ENCODE measurements at regions not wholly inside any gene's neighbourhood (a gene's known extent, or its start where the extent isn't known, plus 50 kb on each side); places are given as distances from the start of the nearest gene placed in this dataset.

DNA sequence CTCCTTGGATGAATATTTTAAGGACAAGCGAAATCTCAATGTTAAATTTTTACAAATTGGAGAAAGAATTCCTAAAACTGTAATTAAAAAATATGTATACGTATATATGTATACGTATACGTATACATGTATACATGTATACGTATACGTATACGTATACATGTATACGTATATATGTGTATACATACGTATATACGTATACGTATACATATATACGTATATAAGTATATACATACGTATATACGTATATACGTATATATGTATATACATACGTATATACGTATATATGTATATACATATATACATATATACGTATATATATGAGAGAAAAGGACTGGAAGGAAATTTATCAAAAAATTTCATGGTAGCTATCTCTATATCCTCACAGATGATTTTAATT lies 110.2 kb upstream of the ACKR3 start:
- no peak overlapping the region for H3K27ac Mint-ChIP-seq
- no peaks in the 10 kb centered on the region for H3K9me3 Mint-ChIP-seq
- no CpG with 5 or more reads among the region's 18 CpGs for WGBS (ENCODE audit: insufficient coverage)
- no peak overlapping the region for H3K4me3 Mint-ChIP-seq
- Histone ChIP-seq H3K27me3 (ENCODE audit: control insufficient read depth, insufficient read depth, low read length) (no peaks in the 10 kb centered on the region), H3K36me3 (ENCODE audit: control insufficient read depth, insufficient read depth, low read length) (no peaks in the 10 kb centered on the region), H3K4me1 (ENCODE audit: control insufficient read depth, insufficient read depth, low read length) (no peaks in the 10 kb centered on the region), H3K27ac (ENCODE audit: low read length) (no peak overlapping the region), H3K9me3 (ENCODE audit: control insufficient read depth, insufficient read depth, low read length) (no peaks in the 10 kb centered on the region), H3K4me3 (ENCODE audit: low read length) (no peak overlapping the region)
- TF ChIP-seq, protein P1, sequence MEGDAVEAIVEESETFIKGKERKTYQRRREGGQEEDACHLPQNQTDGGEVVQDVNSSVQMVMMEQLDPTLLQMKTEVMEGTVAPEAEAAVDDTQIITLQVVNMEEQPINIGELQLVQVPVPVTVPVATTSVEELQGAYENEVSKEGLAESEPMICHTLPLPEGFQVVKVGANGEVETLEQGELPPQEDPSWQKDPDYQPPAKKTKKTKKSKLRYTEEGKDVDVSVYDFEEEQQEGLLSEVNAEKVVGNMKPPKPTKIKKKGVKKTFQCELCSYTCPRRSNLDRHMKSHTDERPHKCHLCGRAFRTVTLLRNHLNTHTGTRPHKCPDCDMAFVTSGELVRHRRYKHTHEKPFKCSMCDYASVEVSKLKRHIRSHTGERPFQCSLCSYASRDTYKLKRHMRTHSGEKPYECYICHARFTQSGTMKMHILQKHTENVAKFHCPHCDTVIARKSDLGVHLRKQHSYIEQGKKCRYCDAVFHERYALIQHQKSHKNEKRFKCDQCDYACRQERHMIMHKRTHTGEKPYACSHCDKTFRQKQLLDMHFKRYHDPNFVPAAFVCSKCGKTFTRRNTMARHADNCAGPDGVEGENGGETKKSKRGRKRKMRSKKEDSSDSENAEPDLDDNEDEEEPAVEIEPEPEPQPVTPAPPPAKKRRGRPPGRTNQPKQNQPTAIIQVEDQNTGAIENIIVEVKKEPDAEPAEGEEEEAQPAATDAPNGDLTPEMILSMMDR (IDR thresholded peaks at IDR 0.05) = no peak
- DNase-seq (no peak), ATAC-seq (no peak)
- H3K36me3 Mint-ChIP-seq = no peaks in the 10 kb centered on the region
- peaks cover 11 to 20% of the 10 kb centered on the region in 2 donors for H3K27me3 Mint-ChIP-seq (ENCODE audit: low read depth in 2 of 2)
- no peaks in the 10 kb centered on the region for H3K4me1 Mint-ChIP-seq
- intact Hi-C loops (cut with micrococcal nuclease) = no loop called here

DNA sequence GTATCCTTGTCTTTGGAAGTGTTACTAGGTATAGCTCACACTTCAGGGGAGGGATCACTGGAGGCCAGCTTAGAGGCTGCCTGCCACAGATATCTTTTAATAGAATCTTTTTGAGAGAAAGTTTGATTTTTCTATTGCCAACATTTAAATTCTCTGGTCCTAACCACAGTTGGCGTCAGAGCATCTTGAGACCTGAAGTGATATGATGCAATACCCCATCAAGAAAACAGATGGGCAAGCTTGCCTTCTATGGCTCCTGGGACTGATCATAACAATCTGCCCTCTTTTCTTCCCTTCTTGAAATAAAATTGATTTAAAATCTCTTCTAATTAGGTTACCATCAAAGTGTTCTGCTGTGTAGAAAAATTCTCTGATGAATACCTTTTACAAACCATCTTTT lies 105.5 kb upstream of the ACKR3 start:
- no peak overlapping the region for H3K27ac ChIP-seq (ENCODE audit: low read length)
- Mint-ChIP-seq H3K4me3 (no peak overlapping the region), H3K27ac (no peak overlapping the region), H3K9me3 (peaks cover 0 to 2% of the 10 kb centered on the region in 2 donors), H3K36me3 (peaks cover 6% of the 10 kb centered on the region), H3K4me1 (no peaks in the 10 kb centered on the region), H3K27me3 (ENCODE audit: low read depth in 2 of 2) (peaks cover 19 to 26% of the 10 kb centered on the region in 2 donors)
- H3K4me3 ChIP-seq (ENCODE audit: low read length) = no peak overlapping the region
- intact Hi-C loops (cut with micrococcal nuclease) = no loop called here
- TF ChIP-seq, protein P1 (IDR thresholded peaks at IDR 0.05) = no peak
- no peaks in the 10 kb centered on the region for H3K36me3 ChIP-seq (ENCODE audit: control insufficient read depth, insufficient read depth, low read length)
- H3K4me1 ChIP-seq (ENCODE audit: control insufficient read depth, insufficient read depth, low read length) = no peaks in the 10 kb centered on the region
- no peak for DNase-seq
- ATAC-seq = no peak
- 92% methylated on average over 1 of the region's 1 CpG for WGBS (ENCODE audit: insufficient coverage)
- peaks cover 2% of the 10 kb centered on the region for H3K27me3 ChIP-seq (ENCODE audit: control insufficient read depth, insufficient read depth, low read length)
- H3K9me3 ChIP-seq (ENCODE audit: control insufficient read depth, insufficient read depth, low read length) = peaks cover 5% of the 10 kb centered on the region

DNA sequence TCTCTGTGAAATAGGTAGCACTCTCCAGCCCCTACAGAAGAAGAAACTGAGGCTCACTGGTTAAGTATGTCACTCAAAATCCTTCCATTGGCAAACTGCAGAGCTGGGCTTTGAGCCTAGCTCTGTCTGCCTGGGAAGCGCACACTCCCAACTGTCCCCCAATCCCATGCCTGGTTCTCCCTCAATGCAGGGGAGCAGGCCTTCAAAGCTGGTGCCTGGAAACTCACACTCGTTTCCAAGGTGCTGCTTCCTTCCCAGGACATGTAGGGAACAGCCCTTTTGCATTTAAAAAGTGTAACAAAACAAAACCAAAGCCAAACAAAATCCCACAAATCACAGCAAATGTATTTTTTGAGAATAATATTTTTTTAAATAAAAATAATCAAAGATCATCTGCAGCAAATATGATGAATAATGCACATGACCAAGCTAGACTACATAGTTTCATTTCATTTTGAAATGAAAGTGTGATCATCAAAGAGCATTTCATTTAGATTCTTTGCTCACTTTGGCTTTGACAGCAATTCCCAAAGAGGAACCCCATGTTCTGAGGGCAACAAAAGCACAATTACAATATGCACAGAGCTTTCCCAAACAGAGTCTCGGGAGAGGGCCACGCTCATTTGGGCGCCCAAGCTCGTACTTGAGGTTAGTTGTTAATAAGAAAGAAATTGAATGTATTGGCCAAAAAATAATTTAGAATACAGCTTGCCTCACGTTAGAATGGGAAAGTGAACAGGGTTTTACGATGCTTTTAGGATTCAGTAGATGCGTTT lies 96.7 kb upstream of the ACKR3 start:
- intact Hi-C loops (cut with micrococcal nuclease) = no loop called here
- Histone ChIP-seq H3K36me3 (ENCODE audit: control insufficient read depth, insufficient read depth, low read length) (no peaks in the 10 kb centered on the region), H3K27ac (ENCODE audit: low read length) (no peak overlapping the region), H3K4me3 (ENCODE audit: low read length) (no peak overlapping the region), H3K9me3 (ENCODE audit: control insufficient read depth, insufficient read depth, low read length) (no peaks in the 10 kb centered on the region), H3K4me1 (ENCODE audit: control insufficient read depth, insufficient read depth, low read length) (no peaks in the 10 kb centered on the region), H3K27me3 (ENCODE audit: control insufficient read depth, insufficient read depth, low read length) (peaks cover 8% of the 10 kb centered on the region)
- peaks cover 6 to 47% of the 10 kb centered on the region in 2 donors for H3K27me3 Mint-ChIP-seq (ENCODE audit: low read depth in 2 of 2)
- no peak overlapping the region for H3K4me3 Mint-ChIP-seq
- no peak overlapping the region for H3K27ac Mint-ChIP-seq
- no peaks in the 10 kb centered on the region for H3K36me3 Mint-ChIP-seq
- no peaks in the 10 kb centered on the region for H3K4me1 Mint-ChIP-seq
- TF ChIP-seq, protein P1 (IDR thresholded peaks at IDR 0.05) = no peak
- DNase-seq (no peak), ATAC-seq (no peak)
- 89% methylated on average over 8 of the region's 9 CpGs for WGBS (ENCODE audit: insufficient coverage)
- H3K9me3 Mint-ChIP-seq = no peaks in the 10 kb centered on the region

DNA sequence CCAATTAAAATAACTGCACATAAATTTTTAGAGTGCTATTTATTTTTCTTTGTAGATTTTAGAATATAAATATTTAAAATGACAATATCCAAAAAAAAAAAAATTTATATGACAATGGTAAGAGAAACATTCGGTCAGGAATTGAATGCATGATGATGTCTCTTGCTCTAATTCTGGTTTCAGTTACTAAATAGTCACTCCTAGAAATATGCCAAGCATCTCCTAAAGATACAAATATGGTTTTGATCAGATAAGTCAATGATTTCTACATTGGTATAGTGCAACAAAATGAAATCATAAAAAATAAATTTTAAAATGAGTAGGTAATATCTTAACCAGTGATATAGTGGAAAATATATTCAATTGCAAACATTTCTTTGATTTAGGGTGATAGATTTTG lies 95.9 kb upstream of the ACKR3 start:
- no peak overlapping the region for H3K27ac Mint-ChIP-seq
- DNase-seq (no peak), ATAC-seq (no peak)
- H3K27me3 ChIP-seq (ENCODE audit: control insufficient read depth, insufficient read depth, low read length) = peaks cover 8% of the 10 kb centered on the region
- H3K9me3 ChIP-seq (ENCODE audit: control insufficient read depth, insufficient read depth, low read length) = peaks cover under 1% of the 10 kb centered on the region
- H3K36me3 ChIP-seq (ENCODE audit: control insufficient read depth, insufficient read depth, low read length) = no peaks in the 10 kb centered on the region
- peaks cover 8 to 51% of the 10 kb centered on the region in 2 donors for H3K27me3 Mint-ChIP-seq (ENCODE audit: low read depth in 2 of 2)
- H3K4me1 Mint-ChIP-seq = no peaks in the 10 kb centered on the region
- no CpG with 5 or more reads among the region's 1 CpG for WGBS (ENCODE audit: insufficient coverage)
- H3K4me1 ChIP-seq (ENCODE audit: control insufficient read depth, insufficient read depth, low read length) = no peaks in the 10 kb centered on the region
- H3K27ac ChIP-seq (ENCODE audit: low read length) = no peak overlapping the region
- TF ChIP-seq, protein P1 (IDR thresholded peaks at IDR 0.05) = no peak
- no peak overlapping the region for H3K4me3 Mint-ChIP-seq
- no peaks in the 10 kb centered on the region for H3K9me3 Mint-ChIP-seq
- no peak overlapping the region for H3K4me3 ChIP-seq (ENCODE audit: low read length)
- no peaks in the 10 kb centered on the region for H3K36me3 Mint-ChIP-seq
- intact Hi-C loops (cut with micrococcal nuclease) = no loop called here
